B cell (primary cell): ENCODE measurements at regions not wholly inside any gene's neighbourhood (a gene's known extent, or its start where the extent isn't known, plus 50 kb on each side); places are given as distances from the start of the nearest gene placed in this dataset.

Source experiments
- EZH2 ChIP-seq: IDR thresholded peaks from 2 replicates; pipeline ENCODE4 v1.6.1; 2012; ENCODE audit warnings: borderline replicate concordance, low read depth, mild to moderate bottlenecking, moderate library complexity, low read length; ENCODE audit not compliant: insufficient read depth, poor library complexity, severe bottlenecking
- TF ChIP-seq, protein P1 (sequence below): fragments of 200-600 bp; IDR thresholded peaks from one replicate; pipeline ENCODE4 v1.8.0; 2022; ENCODE audit warnings: antibody characterized with exemption, mild to moderate bottlenecking

DNA sequence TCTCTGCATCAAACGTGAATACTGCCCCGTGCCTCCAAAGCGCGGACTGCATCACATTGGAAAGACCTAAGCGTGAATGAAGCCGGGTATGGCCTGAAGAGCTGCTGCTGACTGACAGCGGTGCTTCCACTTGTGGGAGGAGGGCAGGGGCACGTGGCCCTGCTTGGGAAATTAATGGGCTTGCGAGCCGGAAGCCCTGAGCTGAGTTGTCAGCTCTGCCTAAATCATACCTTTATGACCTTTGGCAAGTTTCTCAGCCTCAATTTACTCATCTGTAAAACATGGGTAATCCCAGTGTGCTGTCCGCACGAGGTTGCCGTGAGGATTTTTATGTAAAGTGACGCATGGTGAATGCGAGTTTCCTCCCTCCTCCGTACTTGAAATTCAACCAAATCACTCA is 67.0 kb upstream of the FOXQ1 start:
- TF ChIP-seq, protein P1, sequence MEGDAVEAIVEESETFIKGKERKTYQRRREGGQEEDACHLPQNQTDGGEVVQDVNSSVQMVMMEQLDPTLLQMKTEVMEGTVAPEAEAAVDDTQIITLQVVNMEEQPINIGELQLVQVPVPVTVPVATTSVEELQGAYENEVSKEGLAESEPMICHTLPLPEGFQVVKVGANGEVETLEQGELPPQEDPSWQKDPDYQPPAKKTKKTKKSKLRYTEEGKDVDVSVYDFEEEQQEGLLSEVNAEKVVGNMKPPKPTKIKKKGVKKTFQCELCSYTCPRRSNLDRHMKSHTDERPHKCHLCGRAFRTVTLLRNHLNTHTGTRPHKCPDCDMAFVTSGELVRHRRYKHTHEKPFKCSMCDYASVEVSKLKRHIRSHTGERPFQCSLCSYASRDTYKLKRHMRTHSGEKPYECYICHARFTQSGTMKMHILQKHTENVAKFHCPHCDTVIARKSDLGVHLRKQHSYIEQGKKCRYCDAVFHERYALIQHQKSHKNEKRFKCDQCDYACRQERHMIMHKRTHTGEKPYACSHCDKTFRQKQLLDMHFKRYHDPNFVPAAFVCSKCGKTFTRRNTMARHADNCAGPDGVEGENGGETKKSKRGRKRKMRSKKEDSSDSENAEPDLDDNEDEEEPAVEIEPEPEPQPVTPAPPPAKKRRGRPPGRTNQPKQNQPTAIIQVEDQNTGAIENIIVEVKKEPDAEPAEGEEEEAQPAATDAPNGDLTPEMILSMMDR = no peak
- TF ChIP-seq EZH2 = no peak
